A549 (cell line): ENCODE measurements at regions not wholly inside any gene's neighbourhood (a gene's known extent, or its start where the extent isn't known, plus 50 kb on each side); places are given as distances from the start of the nearest gene placed in this dataset.

Source experiments
- ATAC-seq, 2 experiments: fragments of 200-7000 bp in 1 of 2; fragments of >200 bp in 1 of 2; cut with Nextera tagmentation in 1 of 2; cut with Tn5 transposase in 1 of 2; 3 replicates each; pipeline versions ENCODE4 v1.8.0 to v1.9.1; 2018 to 2020; ENCODE audit warnings: mild to moderate bottlenecking in 1 of 2, moderate library complexity in 1 of 2
- CTCF ChIA-PET: fragments of 300-600 bp; sonication (Branson Sonifier 250); formaldehyde crosslinking; extraction: SDS; loops from one replicate; lab custom pipeline; 2021; ENCODE audit warnings: antibody characterized with exemption, inconsistent platforms; lab: Yijun Ruan, JAX
- POLR2A ChIA-PET: fragments of 350-600 bp; formaldehyde crosslinking; extraction: SDS; loops from one replicate; lab custom pipeline; 2021; ENCODE audit warnings: antibody characterized with exemption, inconsistent platforms; lab: Yijun Ruan, JAX
- DNase-seq, 2 experiments: peaks; one replicate each; pipeline versions ENCODE4 v3.0.0 to v3.0.0-alpha.2; 2011 to 2016; ENCODE audit warnings: low read depth in 1 of 2, low spot score in 1 of 2
- FAIRE-seq: peaks from 2 replicates; lab custom pipeline; 2011; peaks lifted over from hg19 to GRCh38; lab: Jason Lieb, UNC
- H3K27ac ChIP-seq, 2 experiments: fragments of >200 bp; sonication (Bioruptor Twin); formaldehyde crosslinking; 3 replicates each; pipeline ENCODE4 v1.5.1; 2016 to 2017
- H3K4me1 ChIP-seq: fragments of >200 bp; sonication (Bioruptor Twin); formaldehyde crosslinking; 3 replicates; pipeline ENCODE4 v1.6.1; 2016
- H3K4me2 ChIP-seq: fragments of >200 bp; sonication (Bioruptor Twin); formaldehyde crosslinking; 3 replicates; pipeline ENCODE4 v1.6.1; 2016
- H3K4me3 ChIP-seq: fragments of >200 bp; sonication (Bioruptor Twin); formaldehyde crosslinking; 3 replicates; pipeline ENCODE4 v1.5.1; 2016
- H3K9me3 ChIP-seq: fragments of >200 bp; sonication (Bioruptor Twin); formaldehyde crosslinking; 3 replicates; pipeline ENCODE4 v1.6.1; 2016
- BHLHE40 ChIP-seq: IDR thresholded peaks from 2 replicates; pipeline ENCODE4 v1.6.1; 2012; ENCODE audit warnings: low read depth, low read length, inconsistent platforms
- CBX2 ChIP-seq: fragments of 200-600 bp; sonication (generic); IDR thresholded peaks from 2 replicates; pipeline ENCODE4 v1.6.1; 2016; ENCODE audit warnings: low read depth, mild to moderate bottlenecking, borderline replicate concordance
- CBX8 ChIP-seq: fragments of 200-600 bp; sonication (generic); IDR thresholded peaks from 2 replicates; pipeline ENCODE4 v1.6.1; 2016
- ESRRA ChIP-seq: fragments of 150-350 bp; IDR thresholded peaks from 2 replicates; pipeline ENCODE4 v1.6.1; 2014; ENCODE audit warnings: mild to moderate bottlenecking, low read length, borderline replicate concordance
- FOSL2 ChIP-seq, 2 experiments: fragments of 450-650 bp in 1 of 2; fragments of >200 bp in 1 of 2; sonication (Bioruptor Twin) in 1 of 2; formaldehyde crosslinking; IDR thresholded peaks; 2 replicates each; pipeline versions ENCODE4 v1.5.0 to v1.6.1; 2016 to 2020; ENCODE audit warnings: mild to moderate bottlenecking in 1 of 2, moderate library complexity in 1 of 2
- FOXS1 ChIP-seq: fragments of 250-450 bp; sonication (Bioruptor Pico); IDR thresholded peaks from 2 replicates; pipeline ENCODE4 v1.5.0; 2020; ENCODE audit warnings: mild to moderate bottlenecking, moderate library complexity
- HDAC2 ChIP-seq: fragments of 200-600 bp; sonication (generic); IDR thresholded peaks from 2 replicates; pipeline ENCODE4 v1.6.1; 2016
- HEYL ChIP-seq: fragments of 250-450 bp; sonication (Bioruptor Pico); IDR thresholded peaks from 2 replicates; pipeline ENCODE4 v1.8.0; 2021; ENCODE audit warnings: mild to moderate bottlenecking, moderate library complexity
- HOXA7 ChIP-seq: fragments of 250-450 bp; sonication (Bioruptor Pico); IDR thresholded peaks from 2 replicates; pipeline ENCODE4 v1.5.0; 2020; ENCODE audit warnings: mild to moderate bottlenecking, moderate library complexity
- JUNB ChIP-seq: fragments of >200 bp; sonication (Bioruptor Twin); formaldehyde crosslinking; IDR thresholded peaks from 2 replicates; pipeline ENCODE4 v1.6.1; 2016
- NFE2L2 ChIP-seq: fragments of 150-350 bp; conservative IDR thresholded peaks from 2 replicates; pipeline ENCODE4 v1.6.1; 2014; ENCODE audit warnings: low read length
- NPAS2 ChIP-seq: fragments of 250-450 bp; sonication (Bioruptor Pico); IDR thresholded peaks from 2 replicates; pipeline ENCODE4 v1.8.0; 2022; ENCODE audit warnings: mild to moderate bottlenecking, moderate library complexity, borderline replicate concordance
- NR3C1 ChIP-seq: fragments of >200 bp; sonication (Bioruptor Twin); formaldehyde crosslinking; IDR thresholded peaks from 3 replicates; pipeline ENCODE4 v1.6.1; 2017
- POLR2A ChIP-seq: IDR thresholded peaks from 2 replicates; pipeline ENCODE4 v1.6.1; 2012; ENCODE audit warnings: mild to moderate bottlenecking, low read length
- POLR2AphosphoS2 ChIP-seq: conservative IDR thresholded peaks from 2 replicates; pipeline ENCODE4 v1.6.1; 2012; ENCODE audit warnings: low read length, improper control_type of control experiment, inconsistent platforms
- SMC3 ChIP-seq: fragments of >200 bp; sonication (Bioruptor Twin); formaldehyde crosslinking; IDR thresholded peaks from 3 replicates; pipeline ENCODE4 v1.6.1; 2018; ENCODE audit warnings: inconsistent platforms
- TFCP2L1 ChIP-seq: fragments of 250-450 bp; sonication (Bioruptor Pico); IDR thresholded peaks from 2 replicates; pipeline ENCODE4 v1.5.0; 2021; ENCODE audit warnings: mild to moderate bottlenecking
- TP53 ChIP-seq: fragments of 250-450 bp; sonication (Bioruptor Pico); IDR thresholded peaks from 2 replicates; pipeline ENCODE4 v1.5.0; 2021; ENCODE audit warnings: mild to moderate bottlenecking, moderate library complexity
- WGBS: methylation state at CpG from one replicate; pipeline ENCODE4 v1.1.6; 2017; ENCODE audit errors: missing lambda C conversion rate; 5-methylcytosine and 5-hydroxymethylcytosine counted together
- TF ChIP-seq, protein P1 (sequence below): fragments of >200 bp; sonication (Bioruptor Twin); formaldehyde crosslinking; IDR thresholded peaks from 2 replicates; pipeline ENCODE4 v1.6.1; 2016
- TF ChIP-seq, protein P2 (sequence below): fragments of 450-650 bp; IDR thresholded peaks from 2 replicates; pipeline ENCODE4 v1.6.1; 2014; ENCODE audit warnings: antibody characterized with exemption
- TF ChIP-seq, protein P3 (sequence below): fragments of 150-350 bp; IDR thresholded peaks from 2 replicates; pipeline ENCODE4 v1.6.1; 2014; ENCODE audit warnings: low read depth, mild to moderate bottlenecking, low read length
- TF ChIP-seq, protein P4 (sequence below): IDR thresholded peaks from 2 replicates; pipeline ENCODE4 v1.6.1; 2012
- TF ChIP-seq, protein P5 (sequence below): IDR thresholded peaks from 2 replicates; pipeline ENCODE4 v1.6.1; 2012
- TF ChIP-seq, protein P6 (sequence below): fragments of 250-450 bp; sonication (Bioruptor Pico); IDR thresholded peaks from 2 replicates; pipeline ENCODE4 v1.5.0; 2021; ENCODE audit warnings: mild to moderate bottlenecking, moderate library complexity, borderline replicate concordance

DNA sequence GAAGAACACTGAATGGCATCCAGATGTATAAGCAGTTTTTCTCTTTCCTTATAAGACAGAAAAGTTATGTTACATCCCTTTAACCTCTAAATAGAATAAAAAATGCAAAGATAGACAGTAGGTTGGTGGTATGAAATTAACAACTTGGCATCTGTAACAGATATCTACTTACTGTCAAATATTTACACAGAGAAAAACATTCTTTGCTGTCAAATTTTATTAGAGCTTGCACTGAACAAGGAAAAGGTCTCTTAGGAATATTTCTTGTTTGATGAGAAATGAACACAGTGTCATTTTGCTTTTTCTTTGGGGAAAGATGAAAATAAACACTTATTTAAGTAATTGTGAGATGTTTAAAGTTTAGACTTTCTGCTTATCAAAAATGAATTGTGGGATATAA, 65.6 kb upstream of the PCDH15 start:
- Histone ChIP-seq H3K4me1 (no peaks in the 10 kb centered on the region), H3K27ac (no peak overlapping the region), H3K4me2 (no peak overlapping the region), H3K9me3 (no peaks in the 10 kb centered on the region), H3K4me3 (no peak overlapping the region)
- POLR2A ChIA-PET = no interaction called here
- DNase-seq (no peak), ATAC-seq (no peak), FAIRE-seq (no peak)
- CTCF ChIA-PET = no interaction called here
- TF ChIP-seq NPAS2 (CRISPR knock-in tag) = no peak
- TF ChIP-seq POLR2AphosphoS2 = no peak
- TF ChIP-seq, protein P1, sequence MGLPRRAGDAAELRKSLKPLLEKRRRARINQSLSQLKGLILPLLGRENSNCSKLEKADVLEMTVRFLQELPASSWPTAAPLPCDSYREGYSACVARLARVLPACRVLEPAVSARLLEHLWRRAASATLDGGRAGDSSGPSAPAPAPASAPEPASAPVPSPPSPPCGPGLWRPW = no peak
- TF ChIP-seq, protein P2, sequence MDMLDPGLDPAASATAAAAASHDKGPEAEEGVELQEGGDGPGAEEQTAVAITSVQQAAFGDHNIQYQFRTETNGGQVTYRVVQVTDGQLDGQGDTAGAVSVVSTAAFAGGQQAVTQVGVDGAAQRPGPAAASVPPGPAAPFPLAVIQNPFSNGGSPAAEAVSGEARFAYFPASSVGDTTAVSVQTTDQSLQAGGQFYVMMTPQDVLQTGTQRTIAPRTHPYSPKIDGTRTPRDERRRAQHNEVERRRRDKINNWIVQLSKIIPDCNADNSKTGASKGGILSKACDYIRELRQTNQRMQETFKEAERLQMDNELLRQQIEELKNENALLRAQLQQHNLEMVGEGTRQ = no peak

DNA sequence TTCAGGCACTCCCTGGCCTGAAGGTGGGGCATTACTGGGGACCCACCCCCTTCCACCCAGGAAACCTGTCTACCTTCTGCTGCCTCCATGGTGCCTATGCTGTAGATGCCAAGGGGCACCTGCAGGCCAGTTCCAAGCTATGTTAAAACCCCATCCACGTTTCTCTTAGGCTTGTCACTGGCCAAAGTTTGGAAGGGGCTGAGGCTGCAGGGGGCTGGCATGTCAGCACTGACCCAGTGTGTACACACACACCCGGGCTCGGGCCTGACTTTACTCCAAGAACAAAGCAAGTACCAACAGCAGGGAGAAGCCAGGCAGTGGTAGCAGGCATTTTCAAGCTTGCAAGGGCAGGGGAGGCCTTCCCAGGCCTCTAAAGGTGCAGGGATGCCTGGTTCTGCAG, 53.8 kb upstream of the PCDH15 start:
- DNase-seq (no peak), ATAC-seq (no peak), FAIRE-seq (no peak)
- no peak overlapping the region for H3K4me3 ChIP-seq
- no peak overlapping the region for H3K4me2 ChIP-seq
- no peaks in the 10 kb centered on the region for H3K4me1 ChIP-seq
- ChIA-PET CTCF (no interaction called here), POLR2A (no interaction called here)
- H3K9me3 ChIP-seq = no peaks in the 10 kb centered on the region
- H3K27ac ChIP-seq = no peak overlapping the region
- TF ChIP-seq HOXA7 (CRISPR knock-in tag) (no peak), ESRRA (no peak), HDAC2 (no peak), CBX2 (no peak), FOSL2 (IDR thresholded peaks at IDR 0.05) (no peak), FOSL2 (CRISPR knock-in tag; IDR thresholded peaks at IDR 0.05) (no peak), CBX8 (no peak), HEYL (CRISPR knock-in tag) (no peak)
- TF ChIP-seq, protein P2 = no peak
- TF ChIP-seq, protein P3, sequence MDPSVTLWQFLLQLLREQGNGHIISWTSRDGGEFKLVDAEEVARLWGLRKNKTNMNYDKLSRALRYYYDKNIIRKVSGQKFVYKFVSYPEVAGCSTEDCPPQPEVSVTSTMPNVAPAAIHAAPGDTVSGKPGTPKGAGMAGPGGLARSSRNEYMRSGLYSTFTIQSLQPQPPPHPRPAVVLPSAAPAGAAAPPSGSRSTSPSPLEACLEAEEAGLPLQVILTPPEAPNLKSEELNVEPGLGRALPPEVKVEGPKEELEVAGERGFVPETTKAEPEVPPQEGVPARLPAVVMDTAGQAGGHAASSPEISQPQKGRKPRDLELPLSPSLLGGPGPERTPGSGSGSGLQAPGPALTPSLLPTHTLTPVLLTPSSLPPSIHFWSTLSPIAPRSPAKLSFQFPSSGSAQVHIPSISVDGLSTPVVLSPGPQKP = no peak
- 4% methylated on average over 3 of the region's 3 CpGs for WGBS

DNA sequence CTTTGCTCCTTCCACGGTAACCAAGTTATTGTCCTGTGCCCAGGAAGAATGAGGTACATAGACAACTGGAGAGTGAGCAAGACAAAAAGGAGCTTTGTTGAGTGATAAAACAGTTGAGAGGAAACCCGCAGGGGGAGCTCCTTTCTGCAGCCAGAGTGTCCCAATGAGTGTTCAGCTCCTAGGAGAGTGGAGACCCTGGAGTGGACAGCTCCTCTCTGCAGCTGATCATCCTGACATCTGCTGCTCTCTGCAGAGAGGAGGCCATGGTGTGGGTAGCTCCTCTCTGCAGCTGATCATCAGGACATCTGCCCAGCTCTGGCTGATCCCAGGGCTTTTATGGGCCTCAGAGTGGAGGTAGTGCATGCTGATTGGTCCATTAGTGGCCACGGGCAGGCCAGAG, 53.4 kb upstream of the PCDH15 start:
- no peak overlapping the region for H3K4me2 ChIP-seq
- CTCF ChIA-PET = no interaction called here
- TF ChIP-seq POLR2A (no peak), NFE2L2 (no peak), JUNB (no peak), NR3C1 (no peak), TFCP2L1 (CRISPR knock-in tag) (no peak), FOXS1 (CRISPR knock-in tag) (no peak), BHLHE40 (no peak), TP53 (CRISPR knock-in tag) (no peak), SMC3 (no peak)
- TF ChIP-seq, protein P4, sequence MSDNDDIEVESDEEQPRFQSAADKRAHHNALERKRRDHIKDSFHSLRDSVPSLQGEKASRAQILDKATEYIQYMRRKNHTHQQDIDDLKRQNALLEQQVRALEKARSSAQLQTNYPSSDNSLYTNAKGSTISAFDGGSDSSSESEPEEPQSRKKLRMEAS = no peak
- TF ChIP-seq, protein P5, sequence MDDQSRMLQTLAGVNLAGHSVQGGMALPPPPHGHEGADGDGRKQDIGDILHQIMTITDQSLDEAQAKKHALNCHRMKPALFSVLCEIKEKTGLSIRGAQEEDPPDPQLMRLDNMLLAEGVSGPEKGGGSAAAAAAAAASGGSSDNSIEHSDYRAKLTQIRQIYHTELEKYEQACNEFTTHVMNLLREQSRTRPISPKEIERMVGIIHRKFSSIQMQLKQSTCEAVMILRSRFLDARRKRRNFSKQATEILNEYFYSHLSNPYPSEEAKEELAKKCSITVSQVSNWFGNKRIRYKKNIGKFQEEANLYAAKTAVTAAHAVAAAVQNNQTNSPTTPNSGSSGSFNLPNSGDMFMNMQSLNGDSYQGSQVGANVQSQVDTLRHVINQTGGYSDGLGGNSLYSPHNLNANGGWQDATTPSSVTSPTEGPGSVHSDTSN = no peak
- TF ChIP-seq, protein P3 = no peak
- TF ChIP-seq, protein P6, sequence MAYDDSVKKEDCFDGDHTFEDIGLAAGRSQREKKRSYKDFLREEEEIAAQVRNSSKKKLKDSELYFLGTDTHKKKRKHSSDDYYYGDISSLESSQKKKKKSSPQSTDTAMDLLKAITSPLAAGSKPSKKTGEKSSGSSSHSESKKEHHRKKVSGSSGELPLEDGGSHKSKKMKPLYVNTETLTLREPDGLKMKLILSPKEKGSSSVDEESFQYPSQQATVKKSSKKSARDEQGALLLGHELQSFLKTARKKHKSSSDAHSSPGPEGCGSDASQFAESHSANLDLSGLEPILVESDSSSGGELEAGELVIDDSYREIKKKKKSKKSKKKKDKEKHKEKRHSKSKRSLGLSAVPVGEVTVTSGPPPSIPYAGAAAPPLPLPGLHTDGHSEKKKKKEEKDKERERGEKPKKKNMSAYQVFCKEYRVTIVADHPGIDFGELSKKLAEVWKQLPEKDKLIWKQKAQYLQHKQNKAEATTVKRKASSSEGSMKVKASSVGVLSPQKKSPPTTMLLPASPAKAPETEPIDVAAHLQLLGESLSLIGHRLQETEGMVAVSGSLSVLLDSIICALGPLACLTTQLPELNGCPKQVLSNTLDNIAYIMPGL = no peak
- TF ChIP-seq, all 56 proteins: peak for 0
- H3K9me3 ChIP-seq = no peaks in the 10 kb centered on the region
- no peaks in the 10 kb centered on the region for H3K4me1 ChIP-seq
- no peak overlapping the region for H3K27ac ChIP-seq
- WGBS = 11% methylated on average over 3 of the region's 3 CpGs
- POLR2A ChIA-PET = no interaction called here
- ATAC-seq = no peak
- no peak overlapping the region for H3K4me3 ChIP-seq
- DNase-seq = no peak
- no peak for FAIRE-seq
